MV-4-11 (cell line): ENCODE measurements at regions not wholly inside any gene's neighbourhood (a gene's known extent, or its start where the extent isn't known, plus 50 kb on each side); places are given as distances from the start of the nearest gene placed in this dataset.

Experiments used
- DNase-seq: peaks from one replicate; lab custom pipeline; 2025; lab: John Stamatoyannopoulos, UW

- no peak for DNase-seq
Observed at GRCh38 chr2:16818203-16818556, 152.5 kb upstream of the CYRIA start.

- no peak for DNase-seq
Observed at GRCh38 chr2:16817305-16818202, 151.9 kb upstream of the CYRIA start.

- DNase-seq: no peak
Observed at GRCh38 chr2:16816522-16816921, 150.9 kb upstream of the CYRIA start.

GRCh38 chr2:16816016-16816415 lies 150.4 kb upstream of the CYRIA start:
- peak; percentile 28 for DNase-seq

GRCh38 chr2:16813593-16813992 lies 148.0 kb upstream of the CYRIA start:
- no peak for DNase-seq

- no peak for DNase-seq
Observed at GRCh38 chr2:16798472-16798871, 132.8 kb upstream of the CYRIA start.

GRCh38 chr2:16791496-16791895 lies 125.9 kb upstream of the CYRIA start:
- DNase-seq: no peak

- no peak for DNase-seq
Observed at GRCh38 chr2:16785149-16785548, 119.5 kb upstream of the CYRIA start.

GRCh38 chr2:16784652-16785051 lies 119.0 kb upstream of the CYRIA start:
- no peak for DNase-seq

GRCh38 chr2:16777123-16777870 lies 111.7 kb upstream of the CYRIA start:
- no peak for DNase-seq

- DNase-seq: no peak
Observed at GRCh38 chr2:16775899-16776231, 110.2 kb upstream of the CYRIA start.

- DNase-seq: peak; percentile 95
Observed at GRCh38 chr2:16774980-16775898, 109.6 kb upstream of the CYRIA start.

GRCh38 chr2:16774091-16774490 lies 108.5 kb upstream of the CYRIA start:
- no peak for DNase-seq

GRCh38 chr2:16773080-16773713 lies 107.6 kb upstream of the CYRIA start:
- peak; percentile 54 for DNase-seq

- DNase-seq: peak; percentile 22
Observed at GRCh38 chr2:16767789-16768476, 102.3 kb upstream of the CYRIA start.

- DNase-seq: no peak
Observed at GRCh38 chr2:16765356-16765755, 99.7 kb upstream of the CYRIA start.

GRCh38 chr2:16764487-16764886 lies 98.9 kb upstream of the CYRIA start:
- no peak for DNase-seq

- DNase-seq: peak; percentile 78
Observed at GRCh38 chr2:16763493-16763899, 97.9 kb upstream of the CYRIA start.

GRCh38 chr2:16763056-16763455 lies 97.4 kb upstream of the CYRIA start:
- no peak for DNase-seq

- DNase-seq: no peak
Observed at GRCh38 chr2:16760426-16760825, 94.8 kb upstream of the CYRIA start.
